Stimulated activated naive CD8-positive, alpha-beta T cell treated with anti-CD3 and anti-CD28 coated beads, Interleukin-15, amount 100 ng/mL, for 72 hours (primary cell): ENCODE measurements at regions not wholly inside any gene's neighbourhood (a gene's known extent, or its start where the extent isn't known, plus 50 kb on each side); places are given as distances from the start of the nearest gene placed in this dataset.
"Not testable (repeated sequence)": the region's sequence is repeated elsewhere in the genome, so short reads cannot be mapped to it uniquely, and the experiment has no call there.

Source experiments
- ATAC-seq: fragments of 150-1000 bp; cut with Tn5 transposase; 2 replicates; pipeline ENCODE4 v1.10.0; 2021; ENCODE audit warnings: mild to moderate bottlenecking, moderate library complexity
- DNase-seq, 2 donors: peaks; one replicate each; pipeline ENCODE4 v3.0.0; 2021 to 2022
- H3K27ac Mint-ChIP-seq, 2 donors: one replicate each; pipeline ENCODE4 v1.8.0; 2022; ENCODE audit warnings: mild to moderate bottlenecking in 2 of 2, mixed read lengths in 2 of 2, moderate library complexity in 2 of 2
- H3K27me3 Mint-ChIP-seq: one replicate; pipeline ENCODE4 v1.8.0; 2022; ENCODE audit warnings: mixed read lengths
- H3K4me1 Mint-ChIP-seq: one replicate; pipeline ENCODE4 v1.8.0; 2022; ENCODE audit warnings: mild to moderate bottlenecking, mixed read lengths
- H3K4me3 Mint-ChIP-seq, 2 donors: one replicate each; pipeline ENCODE4 v1.8.0; 2022; ENCODE audit warnings: mild to moderate bottlenecking in 2 of 2, mixed read lengths in 2 of 2, moderate library complexity in 1 of 2
- H3K9me3 Mint-ChIP-seq, 2 donors: one replicate each; pipeline ENCODE4 v1.8.0; 2022; ENCODE audit warnings: mixed read lengths in 2 of 2

GRCh38 chr20:24835195-24835594, 113.9 kb upstream of the CST7 start:
- Mint-ChIP-seq H3K4me3 (no peak overlapping the region), H3K27ac (no peak overlapping the region), H3K4me1 (no peaks in the 10 kb centered on the region), H3K27me3 (peaks cover 9% of the 10 kb centered on the region), H3K9me3 (no peaks in the 10 kb centered on the region)
- no peak for ATAC-seq
- no peak for DNase-seq

GRCh38 chr20:24836041-24836533, 113.0 kb upstream of the CST7 start:
- Mint-ChIP-seq H3K27ac (no peak overlapping the region), H3K4me3 (no peak overlapping the region)

GRCh38 chr20:24836661-24837299, 112.3 kb upstream of the CST7 start:
- H3K4me3 Mint-ChIP-seq = no peak overlapping the region
- H3K27me3 Mint-ChIP-seq = peaks cover 12% of the 10 kb centered on the region
- H3K27ac Mint-ChIP-seq = peak overlapping the region in 1 of 2 donors; percentile 52
- no peaks in the 10 kb centered on the region for H3K9me3 Mint-ChIP-seq
- ATAC-seq = no peak
- no peaks in the 10 kb centered on the region for H3K4me1 Mint-ChIP-seq
- DNase-seq = no peak

More at GRCh38 chr20:24836041-24836533, 113.0 kb upstream of the CST7 start:
- Mint-ChIP-seq H3K4me1 (no peaks in the 10 kb centered on the region), H3K27me3 (peaks cover 12% of the 10 kb centered on the region), H3K9me3 (no peaks in the 10 kb centered on the region)
- DNase-seq (no peak), ATAC-seq (peak; percentile 83)

- H3K27ac Mint-ChIP-seq = peak overlapping the region in 1 of 2 donors; percentile 27
- H3K9me3 Mint-ChIP-seq = no peaks in the 10 kb centered on the region
- ATAC-seq = no peak
- no peak for DNase-seq
- no peak overlapping the region for H3K4me3 Mint-ChIP-seq
- peaks cover 4% of the 10 kb centered on the region for H3K4me1 Mint-ChIP-seq
- peaks cover 21% of the 10 kb centered on the region for H3K27me3 Mint-ChIP-seq
Measured at GRCh38 chr20:24837781-24838450, 111.2 kb upstream of the CST7 start.

- Mint-ChIP-seq H3K27me3 (peaks cover 26% of the 10 kb centered on the region), H3K4me1 (peaks cover 6% of the 10 kb centered on the region), H3K27ac (no peak overlapping the region), H3K4me3 (no peak overlapping the region), H3K9me3 (no peaks in the 10 kb centered on the region)
- ATAC-seq = no peak
- no peak for DNase-seq
Measured at GRCh38 chr20:24838546-24839535, 110.2 kb upstream of the CST7 start.

- no peak for ATAC-seq
- H3K9me3 Mint-ChIP-seq = no peaks in the 10 kb centered on the region
- no peak overlapping the region for H3K27ac Mint-ChIP-seq
- no peak for DNase-seq
- H3K27me3 Mint-ChIP-seq = peaks cover 26% of the 10 kb centered on the region
- peaks cover 6% of the 10 kb centered on the region for H3K4me1 Mint-ChIP-seq
- no peak overlapping the region for H3K4me3 Mint-ChIP-seq
Measured at GRCh38 chr20:24840121-24840713, 108.9 kb upstream of the CST7 start.

- DNase-seq = no peak
- Mint-ChIP-seq H3K4me3 (no peak overlapping the region), H3K4me1 (peaks cover 6% of the 10 kb centered on the region), H3K27me3 (peaks cover 38% of the 10 kb centered on the region), H3K27ac (no peak overlapping the region), H3K9me3 (peaks cover 15 to 17% of the 10 kb centered on the region in 2 donors)
- ATAC-seq = no peak
Measured at GRCh38 chr20:24842274-24842917, 106.7 kb upstream of the CST7 start.

GRCh38 chr20:24842918-24843715, 106.0 kb upstream of the CST7 start:
- Mint-ChIP-seq H3K27ac (no peak overlapping the region), H3K4me1 (peaks cover 6% of the 10 kb centered on the region), H3K9me3 (peaks cover 21 to 23% of the 10 kb centered on the region in 2 donors), H3K27me3 (peaks cover 38% of the 10 kb centered on the region), H3K4me3 (no peak overlapping the region)
- peak; percentile 64 for ATAC-seq
- no peak for DNase-seq

- ATAC-seq (no peak), DNase-seq (no peak)
- H3K9me3 Mint-ChIP-seq = peaks cover 34 to 42% of the 10 kb centered on the region in 2 donors
- H3K27ac Mint-ChIP-seq = no peak overlapping the region
- no peaks in the 10 kb centered on the region for H3K4me1 Mint-ChIP-seq
- no peak overlapping the region for H3K4me3 Mint-ChIP-seq
- peaks cover 19% of the 10 kb centered on the region for H3K27me3 Mint-ChIP-seq
Measured at GRCh38 chr20:24850176-24850575, 98.9 kb upstream of the CST7 start.

GRCh38 chr20:24851346-24852019, 97.6 kb upstream of the CST7 start:
- no peaks in the 10 kb centered on the region for H3K4me1 Mint-ChIP-seq
- DNase-seq (no peak), ATAC-seq (no peak)
- no peak overlapping the region for H3K27ac Mint-ChIP-seq
- H3K9me3 Mint-ChIP-seq = peaks cover 24 to 31% of the 10 kb centered on the region in 2 donors
- H3K4me3 Mint-ChIP-seq = no peak overlapping the region
- peaks cover 8% of the 10 kb centered on the region for H3K27me3 Mint-ChIP-seq

GRCh38 chr20:24853916-24854315, 95.2 kb upstream of the CST7 start:
- peaks cover 12% of the 10 kb centered on the region for H3K4me1 Mint-ChIP-seq
- ATAC-seq = no peak
- H3K9me3 Mint-ChIP-seq = peaks cover 11 to 20% of the 10 kb centered on the region in 2 donors
- H3K27ac Mint-ChIP-seq = no peak overlapping the region
- H3K27me3 Mint-ChIP-seq = peaks cover 7% of the 10 kb centered on the region
- H3K4me3 Mint-ChIP-seq = no peak overlapping the region
- no peak for DNase-seq

GRCh38 chr20:24855848-24856247, 93.2 kb upstream of the CST7 start:
- Mint-ChIP-seq H3K27me3 (no peaks in the 10 kb centered on the region), H3K9me3 (peaks cover 5 to 27% of the 10 kb centered on the region in 2 donors), H3K27ac (no peak overlapping the region), H3K4me3 (no peak overlapping the region), H3K4me1 (peaks cover 25% of the 10 kb centered on the region)
- DNase-seq = no peak
- no peak for ATAC-seq

GRCh38 chr20:24858500-24858899, 90.6 kb upstream of the CST7 start:
- not testable (repeated sequence) for H3K27ac Mint-ChIP-seq

GRCh38 chr20:24859539-24859938, 89.5 kb upstream of the CST7 start:
- Mint-ChIP-seq H3K4me3 (no peak overlapping the region), H3K27me3 (no peaks in the 10 kb centered on the region), H3K27ac (peak overlapping the region in 1 of 2 donors; percentile 35), H3K9me3 (peaks cover 7 to 35% of the 10 kb centered on the region in 2 donors), H3K4me1 (peaks cover 25% of the 10 kb centered on the region)
- DNase-seq = no peak
- ATAC-seq = no peak

More at GRCh38 chr20:24858500-24858899, 90.6 kb upstream of the CST7 start:
- not testable (repeated sequence) for H3K27me3 Mint-ChIP-seq, H3K4me3 Mint-ChIP-seq, DNase-seq, ATAC-seq
- H3K9me3 Mint-ChIP-seq = peaks cover 5 to 30% of the 10 kb centered on the region in 2 donors
- peaks cover 25% of the 10 kb centered on the region for H3K4me1 Mint-ChIP-seq
